ENCODE measurements at regions not wholly inside any gene's neighbourhood (a gene's known extent, or its start where the extent isn't known, plus 50 kb on each side); places are given as distances from the start of the nearest gene placed in this dataset.

- TF ChIP-seq CTCF (IDR thresholded peaks at IDR 0.05) = no peak
- TF ChIP-seq POLR2A (IDR thresholded peaks at IDR 0.05) = no peak
Observed at GRCh38 chr9:126160854-126161329, 165.7 kb upstream of the MVB12B start.
